ENCODE measurements at regions not wholly inside any gene's neighbourhood (a gene's known extent, or its start where the extent isn't known, plus 50 kb on each side); places are given as distances from the start of the nearest gene placed in this dataset.

- no peak for DNase-seq (ENCODE audit: low read depth)
- TF ChIP-seq CTCF (IDR thresholded peaks at IDR 0.05; ENCODE audit: low read length, missing control alignments) = no peak
- H3K4me3 ChIP-seq (replicated peaks; ENCODE audit: low read depth, low read length) = no peak overlapping the region
Observed at GRCh38 chr17:69914520-69914919, 160.5 kb upstream of the KCNJ16 start.

- DNase-seq (ENCODE audit: low read depth) = no peak
- TF ChIP-seq CTCF (IDR thresholded peaks at IDR 0.05; ENCODE audit: low read length, missing control alignments) = no peak
- H3K4me3 ChIP-seq (replicated peaks; ENCODE audit: low read depth, low read length) = no peak overlapping the region
Observed at GRCh38 chr17:69916761-69917160, 158.3 kb upstream of the KCNJ16 start.

- no peak overlapping the region for H3K4me3 ChIP-seq (replicated peaks; ENCODE audit: low read depth, low read length)
- no peak for TF ChIP-seq CTCF (IDR thresholded peaks at IDR 0.05; ENCODE audit: low read length, missing control alignments)
- DNase-seq (ENCODE audit: low read depth) = no peak
Observed at GRCh38 chr17:69918164-69918563, 156.9 kb upstream of the KCNJ16 start.

GRCh38 chr17:69919789-69920188, 155.2 kb upstream of the KCNJ16 start:
- no peak for DNase-seq (ENCODE audit: low read depth)
- TF ChIP-seq CTCF (IDR thresholded peaks at IDR 0.05; ENCODE audit: low read length, missing control alignments) = no peak
- no peak overlapping the region for H3K4me3 ChIP-seq (replicated peaks; ENCODE audit: low read depth, low read length)

GRCh38 chr17:69921046-69921445, 154.0 kb upstream of the KCNJ16 start:
- DNase-seq (ENCODE audit: low read depth) = no peak
- TF ChIP-seq CTCF (IDR thresholded peaks at IDR 0.05; ENCODE audit: low read length, missing control alignments) = no peak
- no peak overlapping the region for H3K4me3 ChIP-seq (replicated peaks; ENCODE audit: low read depth, low read length)

- H3K4me3 ChIP-seq (replicated peaks; ENCODE audit: low read depth, low read length) = no peak overlapping the region
- DNase-seq (ENCODE audit: low read depth) = no peak
- TF ChIP-seq CTCF (IDR thresholded peaks at IDR 0.05; ENCODE audit: low read length, missing control alignments) = no peak
Observed at GRCh38 chr17:69928611-69929010, 146.4 kb upstream of the KCNJ16 start.

GRCh38 chr17:69936996-69937395, 138.0 kb upstream of the KCNJ16 start:
- no peak for TF ChIP-seq CTCF (IDR thresholded peaks at IDR 0.05; ENCODE audit: low read length, missing control alignments)
- no peak for DNase-seq (ENCODE audit: low read depth)
- no peak overlapping the region for H3K4me3 ChIP-seq (replicated peaks; ENCODE audit: low read depth, low read length)

All from fibroblast of pulmonary artery (primary cell).